ENCODE measurements at regions not wholly inside any gene's neighbourhood (a gene's known extent, or its start where the extent isn't known, plus 50 kb on each side); places are given as distances from the start of the nearest gene placed in this dataset.

- TF ChIP-seq CTCF (IDR thresholded peaks at IDR 0.05) = no peak
- TF ChIP-seq POLR2A (IDR thresholded peaks at IDR 0.05) = no peak
Observed at GRCh38 chr19:28687296-28687695, 525.7 kb downstream of the UQCRFS1 start.
